ENCODE measurements at regions not wholly inside any gene's neighbourhood (a gene's known extent, or its start where the extent isn't known, plus 50 kb on each side); places are given as distances from the start of the nearest gene placed in this dataset.

DNA sequence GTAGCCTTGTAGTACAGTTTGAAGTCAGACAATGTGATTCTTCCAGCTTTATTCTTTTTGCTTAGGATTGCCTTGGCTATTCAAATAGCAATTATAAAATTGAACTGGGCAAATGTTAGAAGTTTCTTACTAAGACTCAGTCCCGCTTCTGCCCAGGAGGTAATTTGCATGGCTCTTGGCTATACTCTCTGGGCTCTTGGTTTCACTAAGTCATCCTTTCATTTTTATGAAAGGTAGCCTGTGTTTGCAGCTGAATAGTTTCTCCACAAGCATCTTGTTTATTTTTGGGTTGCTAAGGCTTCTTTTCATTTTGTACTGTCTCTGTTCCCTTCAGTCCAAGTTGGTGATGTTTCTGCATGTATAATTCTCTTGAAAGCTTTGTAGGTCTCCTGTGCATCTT lies 340.6 kb downstream of the SH2D4B start:
- TF ChIP-seq, protein P1, sequence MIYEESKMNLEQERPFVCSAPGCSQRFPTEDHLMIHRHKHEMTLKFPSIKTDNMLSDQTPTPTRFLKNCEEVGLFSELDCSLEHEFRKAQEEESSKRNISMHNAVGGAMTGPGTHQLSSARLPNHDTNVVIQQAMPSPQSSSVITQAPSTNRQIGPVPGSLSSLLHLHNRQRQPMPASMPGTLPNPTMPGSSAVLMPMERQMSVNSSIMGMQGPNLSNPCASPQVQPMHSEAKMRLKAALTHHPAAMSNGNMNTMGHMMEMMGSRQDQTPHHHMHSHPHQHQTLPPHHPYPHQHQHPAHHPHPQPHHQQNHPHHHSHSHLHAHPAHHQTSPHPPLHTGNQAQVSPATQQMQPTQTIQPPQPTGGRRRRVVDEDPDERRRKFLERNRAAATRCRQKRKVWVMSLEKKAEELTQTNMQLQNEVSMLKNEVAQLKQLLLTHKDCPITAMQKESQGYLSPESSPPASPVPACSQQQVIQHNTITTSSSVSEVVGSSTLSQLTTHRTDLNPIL (CRISPR knock-in tag; IDR thresholded peaks at IDR 0.05; ENCODE audit: low read depth) = no peak
- no peak for TF ChIP-seq ZFP3 (CRISPR knock-in tag; IDR thresholded peaks at IDR 0.05)
- no peak for TF ChIP-seq ZC3H10 (CRISPR knock-in tag; IDR thresholded peaks at IDR 0.05)
- TF ChIP-seq ISL1 (CRISPR knock-in tag; IDR thresholded peaks at IDR 0.05) = no peak
- TF ChIP-seq ZNF8 (CRISPR knock-in tag; IDR thresholded peaks at IDR 0.05) = no peak
- TF ChIP-seq ZNF70 (CRISPR knock-in tag; IDR thresholded peaks at IDR 0.05) = no peak
- no peak for TF ChIP-seq CSDC2 (CRISPR knock-in tag; IDR thresholded peaks at IDR 0.05)
- TF ChIP-seq, protein P2, sequence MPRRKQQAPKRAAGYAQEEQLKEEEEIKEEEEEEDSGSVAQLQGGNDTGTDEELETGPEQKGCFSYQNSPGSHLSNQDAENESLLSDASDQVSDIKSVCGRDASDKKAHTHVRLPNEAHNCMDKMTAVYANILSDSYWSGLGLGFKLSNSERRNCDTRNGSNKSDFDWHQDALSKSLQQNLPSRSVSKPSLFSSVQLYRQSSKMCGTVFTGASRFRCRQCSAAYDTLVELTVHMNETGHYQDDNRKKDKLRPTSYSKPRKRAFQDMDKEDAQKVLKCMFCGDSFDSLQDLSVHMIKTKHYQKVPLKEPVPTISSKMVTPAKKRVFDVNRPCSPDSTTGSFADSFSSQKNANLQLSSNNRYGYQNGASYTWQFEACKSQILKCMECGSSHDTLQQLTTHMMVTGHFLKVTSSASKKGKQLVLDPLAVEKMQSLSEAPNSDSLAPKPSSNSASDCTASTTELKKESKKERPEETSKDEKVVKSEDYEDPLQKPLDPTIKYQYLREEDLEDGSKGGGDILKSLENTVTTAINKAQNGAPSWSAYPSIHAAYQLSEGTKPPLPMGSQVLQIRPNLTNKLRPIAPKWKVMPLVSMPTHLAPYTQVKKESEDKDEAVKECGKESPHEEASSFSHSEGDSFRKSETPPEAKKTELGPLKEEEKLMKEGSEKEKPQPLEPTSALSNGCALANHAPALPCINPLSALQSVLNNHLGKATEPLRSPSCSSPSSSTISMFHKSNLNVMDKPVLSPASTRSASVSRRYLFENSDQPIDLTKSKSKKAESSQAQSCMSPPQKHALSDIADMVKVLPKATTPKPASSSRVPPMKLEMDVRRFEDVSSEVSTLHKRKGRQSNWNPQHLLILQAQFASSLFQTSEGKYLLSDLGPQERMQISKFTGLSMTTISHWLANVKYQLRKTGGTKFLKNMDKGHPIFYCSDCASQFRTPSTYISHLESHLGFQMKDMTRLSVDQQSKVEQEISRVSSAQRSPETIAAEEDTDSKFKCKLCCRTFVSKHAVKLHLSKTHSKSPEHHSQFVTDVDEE (CRISPR knock-in tag; IDR thresholded peaks at IDR 0.05) = no peak
- no peak for TF ChIP-seq TCF4 (CRISPR knock-in tag; IDR thresholded peaks at IDR 0.05; ENCODE audit: borderline replicate concordance)
- TF ChIP-seq, protein P3, sequence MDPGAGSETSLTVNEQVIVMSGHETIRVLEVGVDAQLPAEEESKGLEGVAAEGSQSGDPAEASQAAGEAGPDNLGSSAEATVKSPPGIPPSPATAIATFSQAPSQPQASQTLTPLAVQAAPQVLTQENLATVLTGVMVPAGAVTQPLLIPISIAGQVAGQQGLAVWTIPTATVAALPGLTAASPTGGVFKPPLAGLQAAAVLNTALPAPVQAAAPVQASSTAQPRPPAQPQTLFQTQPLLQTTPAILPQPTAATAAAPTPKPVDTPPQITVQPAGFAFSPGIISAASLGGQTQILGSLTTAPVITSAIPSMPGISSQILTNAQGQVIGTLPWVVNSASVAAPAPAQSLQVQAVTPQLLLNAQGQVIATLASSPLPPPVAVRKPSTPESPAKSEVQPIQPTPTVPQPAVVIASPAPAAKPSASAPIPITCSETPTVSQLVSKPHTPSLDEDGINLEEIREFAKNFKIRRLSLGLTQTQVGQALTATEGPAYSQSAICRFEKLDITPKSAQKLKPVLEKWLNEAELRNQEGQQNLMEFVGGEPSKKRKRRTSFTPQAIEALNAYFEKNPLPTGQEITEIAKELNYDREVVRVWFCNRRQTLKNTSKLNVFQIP (CRISPR knock-in tag; IDR thresholded peaks at IDR 0.05; ENCODE audit: borderline replicate concordance, low read depth) = no peak
- ATAC-seq = no peak

DNA sequence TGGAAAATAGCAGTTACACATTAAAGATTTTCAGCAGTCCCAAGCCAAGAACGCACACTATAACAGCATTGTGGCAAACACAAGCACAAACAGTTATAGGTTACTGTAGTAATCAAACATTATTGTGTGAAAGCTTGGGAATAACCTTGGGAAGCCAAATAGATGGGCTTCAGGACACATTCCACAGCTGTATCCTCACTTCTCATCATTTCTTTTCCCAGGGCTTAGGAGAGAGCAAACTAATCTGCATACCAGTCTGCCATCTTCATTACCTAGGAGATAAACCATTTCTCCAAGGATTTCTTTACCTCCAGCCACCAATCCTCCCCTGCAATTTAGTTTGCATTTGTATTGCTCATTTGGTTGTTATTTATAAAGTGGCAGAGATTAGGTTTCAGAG lies 352.4 kb downstream of the SH2D4B start:
- no peak for ATAC-seq
- TF ChIP-seq ESRRG (CRISPR knock-in tag; IDR thresholded peaks at IDR 0.05) (no peak), ZNF70 (CRISPR knock-in tag; IDR thresholded peaks at IDR 0.05) (no peak), PPARA (CRISPR knock-in tag; IDR thresholded peaks at IDR 0.05; ENCODE audit: borderline replicate concordance) (no peak), ZFP3 (CRISPR knock-in tag; IDR thresholded peaks at IDR 0.05) (no peak), OSR1 (CRISPR knock-in tag; IDR thresholded peaks at IDR 0.05) (no peak), CSDC2 (CRISPR knock-in tag; IDR thresholded peaks at IDR 0.05) (no peak)
- TF ChIP-seq, protein P4, sequence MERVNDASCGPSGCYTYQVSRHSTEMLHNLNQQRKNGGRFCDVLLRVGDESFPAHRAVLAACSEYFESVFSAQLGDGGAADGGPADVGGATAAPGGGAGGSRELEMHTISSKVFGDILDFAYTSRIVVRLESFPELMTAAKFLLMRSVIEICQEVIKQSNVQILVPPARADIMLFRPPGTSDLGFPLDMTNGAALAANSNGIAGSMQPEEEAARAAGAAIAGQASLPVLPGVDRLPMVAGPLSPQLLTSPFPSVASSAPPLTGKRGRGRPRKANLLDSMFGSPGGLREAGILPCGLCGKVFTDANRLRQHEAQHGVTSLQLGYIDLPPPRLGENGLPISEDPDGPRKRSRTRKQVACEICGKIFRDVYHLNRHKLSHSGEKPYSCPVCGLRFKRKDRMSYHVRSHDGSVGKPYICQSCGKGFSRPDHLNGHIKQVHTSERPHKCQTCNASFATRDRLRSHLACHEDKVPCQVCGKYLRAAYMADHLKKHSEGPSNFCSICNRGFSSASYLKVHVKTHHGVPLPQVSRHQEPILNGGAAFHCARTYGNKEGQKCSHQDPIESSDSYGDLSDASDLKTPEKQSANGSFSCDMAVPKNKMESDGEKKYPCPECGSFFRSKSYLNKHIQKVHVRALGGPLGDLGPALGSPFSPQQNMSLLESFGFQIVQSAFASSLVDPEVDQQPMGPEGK (CRISPR knock-in tag; IDR thresholded peaks at IDR 0.05; ENCODE audit: borderline replicate concordance) = no peak
- TF ChIP-seq, protein P2 (CRISPR knock-in tag; IDR thresholded peaks at IDR 0.05) = no peak

DNA sequence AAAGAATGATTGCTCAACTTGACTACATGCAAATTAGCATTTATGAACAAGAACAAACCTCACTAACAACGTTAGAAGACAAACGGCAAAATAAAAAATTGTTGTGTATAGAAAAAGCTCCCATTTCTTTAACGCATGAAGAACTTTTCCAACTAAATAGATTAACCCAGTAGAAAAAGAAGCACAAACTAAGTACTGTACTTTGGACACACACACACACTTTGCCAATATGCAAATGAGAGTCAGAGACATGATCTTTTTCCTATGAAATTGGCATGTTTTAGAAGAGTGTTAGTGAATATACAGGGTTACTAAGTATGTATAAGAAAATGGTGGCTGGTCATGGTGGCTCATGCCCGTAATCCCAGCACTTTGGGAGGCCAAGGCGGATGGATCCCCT lies 355.6 kb downstream of the SH2D4B start:
- no peak for ATAC-seq
- TF ChIP-seq ZC3H10 (CRISPR knock-in tag; IDR thresholded peaks at IDR 0.05) (no peak), ZFP3 (CRISPR knock-in tag; IDR thresholded peaks at IDR 0.05) (no peak), ESRRG (CRISPR knock-in tag; IDR thresholded peaks at IDR 0.05) (no peak), CSDC2 (CRISPR knock-in tag; IDR thresholded peaks at IDR 0.05) (no peak), SNAI2 (CRISPR knock-in tag; IDR thresholded peaks at IDR 0.05) (no peak), PPARA (CRISPR knock-in tag; IDR thresholded peaks at IDR 0.05; ENCODE audit: borderline replicate concordance) (no peak)
- TF ChIP-seq, protein P2 (CRISPR knock-in tag; IDR thresholded peaks at IDR 0.05) = no peak
- TF ChIP-seq, protein P4 (CRISPR knock-in tag; IDR thresholded peaks at IDR 0.05; ENCODE audit: borderline replicate concordance) = no peak
- TF ChIP-seq, protein P3 (CRISPR knock-in tag; IDR thresholded peaks at IDR 0.05; ENCODE audit: borderline replicate concordance, low read depth) = no peak
